Mucosa of descending colon (tissue), 3 donors: ENCODE measurements at regions not wholly inside any gene's neighbourhood (a gene's known extent, or its start where the extent isn't known, plus 50 kb on each side); places are given as distances from the start of the nearest gene placed in this dataset.

Experiments used
- ATAC-seq: fragments of 200-7000 bp; cut with Tn5 transposase; one replicate; pipeline ENCODE4 v1.9.1; 2020; ENCODE audit warnings: mild to moderate bottlenecking, moderate library complexity
- DNase-seq, 3 donors: peaks; one replicate each; pipeline ENCODE4 v3.0.0-alpha.2; 2020
- H3K36me3 ChIP-seq: fragments of 200-600 bp; one replicate; pipeline ENCODE4 v1.8.0; 2021; ENCODE audit warnings: low read depth, mild to moderate bottlenecking
- H3K4me1 ChIP-seq: fragments of 200-600 bp; one replicate; pipeline ENCODE4 v1.8.0; 2021; ENCODE audit warnings: low read depth, mild to moderate bottlenecking
- H3K4me3 ChIP-seq: fragments of 200-600 bp; one replicate; pipeline ENCODE4 v1.8.0; 2021; ENCODE audit warnings: mild to moderate bottlenecking
- H3K9me3 ChIP-seq: fragments of 200-600 bp; one replicate; pipeline ENCODE4 v1.8.0; 2021; ENCODE audit warnings: mild to moderate bottlenecking
- CTCF ChIP-seq: fragments of 200-600 bp; IDR thresholded peaks from one replicate; pipeline ENCODE4 v1.8.0; 2022; ENCODE audit warnings: antibody characterized with exemption, mild to moderate bottlenecking
- intact Hi-C, 2 donors: fragments of 100-400 bp; cut with DNase I in 1 of 2; cut with micrococcal nuclease in 1 of 2; formaldehyde crosslinking; loops; one replicate each; pipeline versions ENCODE4 v1.11.0 to v1.11.1; 2022; cut with DNase I, micrococcal nuclease
- donor health status: DM: no; HTN: no; CAD: no; lungs with moderate emphysema.
- donor health status: DM: no; HTN: no; CAD: no.
- donor health status: DM: no; HTN: yes; CAD: no.

DNA sequence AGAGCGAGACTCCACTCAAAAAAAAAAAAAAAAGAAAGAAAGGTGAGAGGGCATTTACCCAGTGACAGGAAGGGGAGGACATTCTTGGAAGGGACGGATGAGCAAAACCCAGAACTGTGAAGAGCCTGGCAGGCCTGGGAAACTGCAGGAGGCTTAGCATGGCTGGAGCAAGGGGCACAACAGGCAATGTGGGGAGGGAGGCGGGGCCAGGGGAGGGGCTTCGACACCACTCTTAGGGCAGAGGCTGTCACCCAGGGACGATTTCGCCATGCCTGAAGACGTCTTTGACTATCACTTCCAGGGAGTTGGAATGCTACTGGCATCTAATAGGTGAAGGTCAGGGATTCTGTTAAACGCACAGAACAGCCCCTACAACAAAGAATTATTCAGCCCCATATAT, 184.0 kb downstream of the HUNK start:
- Histone ChIP-seq H3K9me3 (no peaks in the 10 kb centered on the region), H3K36me3 (no peaks in the 10 kb centered on the region), H3K4me1 (no peaks in the 10 kb centered on the region), H3K4me3 (no peak overlapping the region)
- DNase-seq = no peak
- ATAC-seq = no peak
- intact Hi-C loops = no loop called here
- TF ChIP-seq CTCF = no peak

GRCh38 chr21:32055305-32055704, 182.5 kb downstream of the HUNK start:
- ATAC-seq = no peak
- intact Hi-C loops = no loop called here

More at GRCh38 chr21:32055305-32055704, 182.5 kb downstream of the HUNK start:
- no peaks in the 10 kb centered on the region for H3K4me1 ChIP-seq
- TF ChIP-seq CTCF = no peak
- no peaks in the 10 kb centered on the region for H3K9me3 ChIP-seq
- no peaks in the 10 kb centered on the region for H3K36me3 ChIP-seq
- no peak for DNase-seq
- H3K4me3 ChIP-seq = no peak overlapping the region
